ENCODE measurements at regions not wholly inside any gene's neighbourhood (a gene's known extent, or its start where the extent isn't known, plus 50 kb on each side); places are given as distances from the start of the nearest gene placed in this dataset.

GRCh38 chr9:11374926-11375325 is 762.1 kb upstream of the PTPRD start:
- in situ Hi-C loops (cut with MboI; ENCODE audit: low sequenced_read_pairs) (no loop called here), dilution Hi-C loops (cut with HindIII; ENCODE audit: low sequenced_read_pairs, unreplicated experiment) (no loop called here), intact Hi-C loops (cut with micrococcal nuclease) (no loop called here)
- Histone ChIP-seq H2AK9ac (replicated peaks; ENCODE audit: low read depth, low read length, poor library complexity) (no peak overlapping the region), H3K27ac (ENCODE audit: insufficient read depth, low read length) (no peak overlapping the region), H4K91ac (ENCODE audit: insufficient read depth, low read depth, low read length) (no peak overlapping the region), H4K5ac (ENCODE audit: low read depth, low read length) (no peak overlapping the region), H3K23ac (ENCODE audit: low read depth, low read length) (no peak overlapping the region), H2AFZ (replicated peaks; ENCODE audit: low read length, poor library complexity) (no peak overlapping the region), H3K18ac (ENCODE audit: low read depth, low read length) (no peak overlapping the region), H3K9ac (ENCODE audit: low read depth, low read length) (no peak overlapping the region), H2BK120ac (ENCODE audit: low read depth, low read length) (no peak overlapping the region), H2AK5ac (ENCODE audit: low read depth, low read length) (no peak overlapping the region), H2BK5ac (ENCODE audit: low read depth, low read length, poor library complexity, severe bottlenecking) (no peak overlapping the region), H3K4me3 (ENCODE audit: insufficient read depth, low read depth, low read length) (no peak overlapping the region), H3K4me2 (ENCODE audit: low read depth, low read length) (no peak overlapping the region), H4K20me1 (ENCODE audit: insufficient read depth, low read length) (no peaks in the 10 kb centered on the region), H3K9me3 (ENCODE audit: control insufficient read depth, insufficient read depth, low read length) (peaks cover 7% of the 10 kb centered on the region; the same call in 1 of the 2 replicates), H3K4ac (ENCODE audit: low read depth, low read length) (no peak overlapping the region), H3K79me1 (ENCODE audit: low read depth in 1 of 2, low read length in 2 of 2) (no peaks in the 10 kb centered on the region), H3K4me1 (ENCODE audit: control insufficient read depth, insufficient read depth, low read length) (no peaks in the 10 kb centered on the region), H3K56ac (ENCODE audit: extremely low read depth, insufficient read depth, low read length) (no peak overlapping the region), H3K9me1 (ENCODE audit: insufficient read depth, low read length) (no peaks in the 10 kb centered on the region), H3K36me3 (ENCODE audit: control insufficient read depth, insufficient read depth, low read length) (no peaks in the 10 kb centered on the region), H3K14ac (replicated peaks; ENCODE audit: low read depth, low read length) (no peak overlapping the region), H2BK15ac (ENCODE audit: low read depth, low read length) (no peak overlapping the region), H2BK20ac (ENCODE audit: low read depth, low read length) (no peak overlapping the region), H3K27me3 (ENCODE audit: control insufficient read depth, insufficient read depth, low read length) (no peaks in the 10 kb centered on the region), H4K8ac (ENCODE audit: low read depth in 2 of 2, low read length in 2 of 2) (no peak overlapping the region)
- 57 to 80% methylated on average over 1 to 3 of the region's 7 CpGs for WGBS, 2 experiments (ENCODE audit: extremely low coverage in 2 of 2, insufficient read length in 1 of 2)
- DNase-seq (no peak), ATAC-seq (ENCODE audit: low read depth) (no peak)
- ChIA-PET POLR2A (ENCODE audit: unreplicated experiment) (no interaction called here), CTCF (no interaction called here)
- TF ChIP-seq CEBPB (IDR thresholded peaks at IDR 0.05; ENCODE audit: low read depth, low read length) (no peak), MAFK (IDR thresholded peaks at IDR 0.05; ENCODE audit: low read depth, low read length) (no peak), USF2 (IDR thresholded peaks at IDR 0.05; ENCODE audit: low read depth, low read length) (no peak), SMC3 (IDR thresholded peaks at IDR 0.05; ENCODE audit: low read depth, low read length) (no peak), RCOR1 (IDR thresholded peaks at IDR 0.05; ENCODE audit: insufficient replicate concordance, low read length) (no peak), FOS (IDR thresholded peaks at IDR 0.05; ENCODE audit: low read depth, low read length) (no peak), ELK1 (IDR thresholded peaks at IDR 0.05; ENCODE audit: borderline replicate concordance, low read depth, low read length) (no peak), MAZ (IDR thresholded peaks at IDR 0.05; ENCODE audit: borderline replicate concordance, low read depth, low read length) (no peak), CTCF (conservative IDR thresholded peaks at IDR 0.05; ENCODE audit: low read depth, low read length) (no peak), MXI1 (IDR thresholded peaks at IDR 0.05; ENCODE audit: borderline replicate concordance, low read depth, low read length) (no peak), RAD21 (IDR thresholded peaks at IDR 0.05; ENCODE audit: low read length) (no peak), CHD1 (IDR thresholded peaks at IDR 0.05; ENCODE audit: low read depth, low read length) (no peak), BHLHE40 (IDR thresholded peaks at IDR 0.05; ENCODE audit: low read depth, low read length) (no peak), RFX5 (IDR thresholded peaks at IDR 0.05; ENCODE audit: low read depth, low read length) (no peak), POLR2A (IDR thresholded peaks at IDR 0.05; ENCODE audit: low read depth, low read length) (no peak)
- no TSS peak for BruUV-seq (replicated peaks)

Data from IMR-90 (cell line).